CMK (cell line): ENCODE measurements at regions not wholly inside any gene's neighbourhood (a gene's known extent, or its start where the extent isn't known, plus 50 kb on each side); places are given as distances from the start of the nearest gene placed in this dataset.

ENCODE experiments used
- DNase-seq: peaks from one replicate; pipeline ENCODE4 v3.0.0-alpha.2; 2010; ENCODE audit warnings: low read depth

GRCh38 chr11:13220148-13220547 lies 57.4 kb upstream of the BMAL1 start:
- DNase-seq: no peak

GRCh38 chr11:13221722-13222121 lies 55.9 kb upstream of the BMAL1 start:
- no peak for DNase-seq

GRCh38 chr11:13222285-13222684 lies 55.3 kb upstream of the BMAL1 start:
- no peak for DNase-seq

- DNase-seq: no peak
Observed at GRCh38 chr11:13223112-13223511, 54.5 kb upstream of the BMAL1 start.

GRCh38 chr11:13224324-13224723 lies 53.3 kb upstream of the BMAL1 start:
- DNase-seq: no peak

GRCh38 chr11:13225038-13226001 lies 52.3 kb upstream of the BMAL1 start:
- DNase-seq: no peak

GRCh38 chr11:13227676-13228255 lies 49.8 kb upstream of the BMAL1 start:
- DNase-seq: no peak
